ENCODE measurements at regions not wholly inside any gene's neighbourhood (a gene's known extent, or its start where the extent isn't known, plus 50 kb on each side); places are given as distances from the start of the nearest gene placed in this dataset.
"Not testable (repeated sequence)": the region's sequence is repeated elsewhere in the genome, so short reads cannot be mapped to it uniquely, and the experiment has no call there.

GRCh38 chr3:182138393-182138792 is 426.7 kb downstream of the SOX2 start:
- DNase-seq (ENCODE audit: low read depth) = no peak

GRCh38 chr3:182139627-182140357 is 428.1 kb downstream of the SOX2 start:
- DNase-seq (ENCODE audit: low read depth) = no peak

- DNase-seq (ENCODE audit: low read depth) = no peak
Measured at GRCh38 chr3:182142928-182143327, 431.2 kb downstream of the SOX2 start.

GRCh38 chr3:182143903-182144302 is 432.2 kb downstream of the SOX2 start:
- DNase-seq (ENCODE audit: low read depth) = no peak

- DNase-seq (ENCODE audit: low read depth) = no peak
Measured at GRCh38 chr3:182148360-182148759, 436.6 kb downstream of the SOX2 start.

GRCh38 chr3:182149594-182149993 is 437.9 kb downstream of the SOX2 start:
- no peak for DNase-seq (ENCODE audit: low read depth)

- not testable (repeated sequence) for DNase-seq (ENCODE audit: low read depth)
Measured at GRCh38 chr3:182156326-182156725, 444.6 kb downstream of the SOX2 start.

- no peak for DNase-seq (ENCODE audit: low read depth)
Measured at GRCh38 chr3:182165234-182165633, 453.5 kb downstream of the SOX2 start.

GRCh38 chr3:182172534-182172933 is 460.8 kb downstream of the SOX2 start:
- no peak for DNase-seq (ENCODE audit: low read depth)

GRCh38 chr3:182178488-182179200 is 466.9 kb downstream of the SOX2 start:
- no peak for DNase-seq (ENCODE audit: low read depth)

GRCh38 chr3:182179631-182180030 is 467.9 kb downstream of the SOX2 start:
- DNase-seq (ENCODE audit: low read depth) = no peak

- DNase-seq (ENCODE audit: low read depth) = no peak
Measured at GRCh38 chr3:182180654-182181385, 469.1 kb downstream of the SOX2 start.

- DNase-seq (ENCODE audit: low read depth) = no peak
Measured at GRCh38 chr3:182182531-182182968, 470.8 kb downstream of the SOX2 start.

GRCh38 chr3:182183716-182184430 is 472.1 kb downstream of the SOX2 start:
- DNase-seq (ENCODE audit: low read depth) = no peak

GRCh38 chr3:182185313-182185712 is 473.6 kb downstream of the SOX2 start:
- DNase-seq (ENCODE audit: low read depth) = no peak

- DNase-seq (ENCODE audit: low read depth) = no peak
Measured at GRCh38 chr3:182190056-182190455, 478.3 kb downstream of the SOX2 start.

GRCh38 chr3:182198345-182198744 is 486.6 kb downstream of the SOX2 start:
- DNase-seq (ENCODE audit: low read depth) = no peak

GRCh38 chr3:182201456-182202168 is 489.9 kb downstream of the SOX2 start:
- no peak for DNase-seq (ENCODE audit: low read depth)

- no peak for DNase-seq (ENCODE audit: low read depth)
Measured at GRCh38 chr3:182212479-182213076, 500.9 kb downstream of the SOX2 start.

- DNase-seq (ENCODE audit: low read depth) = no peak
Measured at GRCh38 chr3:182214416-182214815, 502.7 kb downstream of the SOX2 start.

GRCh38 chr3:182215881-182216280 is 504.2 kb downstream of the SOX2 start:
- DNase-seq (ENCODE audit: low read depth) = no peak

All from fibroblast of gingiva (primary cell).